Neural crest cell (in vitro differentiated cells): ENCODE measurements at regions not wholly inside any gene's neighbourhood (a gene's known extent, or its start where the extent isn't known, plus 50 kb on each side); places are given as distances from the start of the nearest gene placed in this dataset.

Experiments used
- DNase-seq: peaks from one replicate; pipeline ENCODE4 v3.0.0; 2021; ENCODE audit warnings: low read depth, mixed read lengths, low spot score
- H3K27ac Mint-ChIP-seq: one replicate; pipeline ENCODE4 v1.8.0; 2021; ENCODE audit warnings: mild to moderate bottlenecking, mixed read lengths; ENCODE audit not compliant: unreplicated experiment
- H3K27me3 Mint-ChIP-seq: 2 replicates; pipeline ENCODE4 v1.8.0; 2021; ENCODE audit warnings: low read depth, mild to moderate bottlenecking, mixed read lengths
- H3K36me3 Mint-ChIP-seq: 2 replicates; pipeline ENCODE4 v1.8.0; 2021; ENCODE audit warnings: low read depth, mild to moderate bottlenecking, mixed read lengths
- H3K4me1 Mint-ChIP-seq: 2 replicates; pipeline ENCODE4 v1.8.0; 2021; ENCODE audit warnings: mixed read lengths
- H3K4me3 Mint-ChIP-seq: one replicate; pipeline ENCODE4 v1.8.0; 2021; ENCODE audit warnings: mild to moderate bottlenecking, mixed read lengths
- H3K9me3 Mint-ChIP-seq: 2 replicates; pipeline ENCODE4 v1.8.0; 2021; ENCODE audit warnings: mixed read lengths
- TF ChIP-seq, protein P1 (sequence below): fragments of 200-600 bp; sonication (generic); conservative IDR thresholded peaks from 2 replicates; pipeline ENCODE4 v1.5.0; 2021; ENCODE audit warnings: antibody characterized with exemption, mild to moderate bottlenecking

DNA sequence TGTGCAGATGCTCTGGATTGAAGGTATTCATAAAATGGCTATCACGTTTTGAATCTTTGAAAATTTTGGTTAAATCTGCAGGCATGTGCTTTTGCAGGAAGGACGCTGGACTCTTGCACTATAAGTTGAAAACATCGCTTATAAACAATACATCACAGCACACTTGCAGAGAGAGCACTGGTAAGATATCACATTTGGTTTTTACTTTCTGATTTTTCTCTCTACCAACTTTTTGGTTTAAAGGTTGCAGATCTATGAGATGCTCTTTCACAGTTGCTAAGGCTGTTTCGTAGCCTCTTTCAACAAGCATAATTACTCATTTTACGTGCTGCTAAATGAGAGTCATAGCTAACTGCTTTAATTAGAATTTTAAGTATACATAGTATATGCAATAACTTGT, 724.4 kb upstream of the ARRDC4 start:
- Mint-ChIP-seq H3K4me3 (no peak overlapping the region), H3K27me3 (peaks cover 2% of the 10 kb centered on the region), H3K9me3 (peaks cover 3% of the 10 kb centered on the region), H3K36me3 (no peaks in the 10 kb centered on the region), H3K27ac (no peak overlapping the region), H3K4me1 (peaks cover 21% of the 10 kb centered on the region)
- DNase-seq, result no peak
- TF ChIP-seq, protein P1, sequence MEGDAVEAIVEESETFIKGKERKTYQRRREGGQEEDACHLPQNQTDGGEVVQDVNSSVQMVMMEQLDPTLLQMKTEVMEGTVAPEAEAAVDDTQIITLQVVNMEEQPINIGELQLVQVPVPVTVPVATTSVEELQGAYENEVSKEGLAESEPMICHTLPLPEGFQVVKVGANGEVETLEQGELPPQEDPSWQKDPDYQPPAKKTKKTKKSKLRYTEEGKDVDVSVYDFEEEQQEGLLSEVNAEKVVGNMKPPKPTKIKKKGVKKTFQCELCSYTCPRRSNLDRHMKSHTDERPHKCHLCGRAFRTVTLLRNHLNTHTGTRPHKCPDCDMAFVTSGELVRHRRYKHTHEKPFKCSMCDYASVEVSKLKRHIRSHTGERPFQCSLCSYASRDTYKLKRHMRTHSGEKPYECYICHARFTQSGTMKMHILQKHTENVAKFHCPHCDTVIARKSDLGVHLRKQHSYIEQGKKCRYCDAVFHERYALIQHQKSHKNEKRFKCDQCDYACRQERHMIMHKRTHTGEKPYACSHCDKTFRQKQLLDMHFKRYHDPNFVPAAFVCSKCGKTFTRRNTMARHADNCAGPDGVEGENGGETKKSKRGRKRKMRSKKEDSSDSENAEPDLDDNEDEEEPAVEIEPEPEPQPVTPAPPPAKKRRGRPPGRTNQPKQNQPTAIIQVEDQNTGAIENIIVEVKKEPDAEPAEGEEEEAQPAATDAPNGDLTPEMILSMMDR, result no peak

DNA sequence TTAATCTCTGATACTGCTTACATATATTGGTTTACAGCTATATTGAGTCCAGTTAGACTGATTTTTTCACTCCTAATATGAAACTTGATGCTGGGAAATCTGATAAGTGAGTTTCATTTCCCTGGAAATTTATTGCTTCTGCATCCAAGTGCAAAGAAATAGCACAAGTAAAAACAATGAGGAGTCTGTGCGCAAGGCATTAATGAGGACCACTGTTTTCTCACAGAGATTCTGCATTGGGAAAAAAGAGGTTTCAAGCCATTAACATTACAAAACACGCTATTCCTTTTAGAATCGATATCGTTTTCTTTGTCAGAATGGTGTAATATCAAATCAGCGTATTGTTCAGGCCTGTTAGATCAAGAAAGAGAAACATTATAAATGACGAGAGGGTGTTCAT, 723.3 kb upstream of the ARRDC4 start:
- H3K4me1 Mint-ChIP-seq, result peaks cover 21% of the 10 kb centered on the region
- DNase-seq, result no peak
- TF ChIP-seq, protein P1, result no peak
- no peaks in the 10 kb centered on the region for H3K36me3 Mint-ChIP-seq
- H3K9me3 Mint-ChIP-seq, result peaks cover 6% of the 10 kb centered on the region
- H3K27ac Mint-ChIP-seq, result no peak overlapping the region
- no peak overlapping the region for H3K4me3 Mint-ChIP-seq
- H3K27me3 Mint-ChIP-seq, result peaks cover 2% of the 10 kb centered on the region

DNA sequence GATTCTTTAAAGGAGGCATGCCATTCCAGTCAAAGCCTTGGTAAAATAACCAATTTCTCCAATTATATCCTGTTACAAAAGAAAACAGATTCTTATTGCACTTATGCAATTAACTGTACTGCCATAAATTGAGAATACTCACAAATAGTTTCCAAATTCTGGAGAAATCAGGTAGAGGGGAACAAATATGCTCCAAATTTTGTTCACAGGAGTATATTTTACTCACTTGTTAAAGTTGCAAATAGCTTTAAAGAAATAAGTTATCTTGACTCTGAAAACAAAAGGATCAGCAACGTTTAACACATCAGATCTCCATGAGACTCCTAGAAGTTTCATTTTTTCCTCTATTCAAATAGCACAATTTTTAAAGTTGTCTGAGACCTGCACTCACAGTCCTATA, 712.1 kb upstream of the ARRDC4 start:
- DNase-seq, result no peak
- Mint-ChIP-seq H3K4me1 (peaks cover 13% of the 10 kb centered on the region), H3K27me3 (no peaks in the 10 kb centered on the region), H3K27ac (no peak overlapping the region), H3K36me3 (peaks cover 20% of the 10 kb centered on the region), H3K4me3 (no peak overlapping the region), H3K9me3 (peaks cover 9% of the 10 kb centered on the region)
- TF ChIP-seq, protein P1, result no peak

DNA sequence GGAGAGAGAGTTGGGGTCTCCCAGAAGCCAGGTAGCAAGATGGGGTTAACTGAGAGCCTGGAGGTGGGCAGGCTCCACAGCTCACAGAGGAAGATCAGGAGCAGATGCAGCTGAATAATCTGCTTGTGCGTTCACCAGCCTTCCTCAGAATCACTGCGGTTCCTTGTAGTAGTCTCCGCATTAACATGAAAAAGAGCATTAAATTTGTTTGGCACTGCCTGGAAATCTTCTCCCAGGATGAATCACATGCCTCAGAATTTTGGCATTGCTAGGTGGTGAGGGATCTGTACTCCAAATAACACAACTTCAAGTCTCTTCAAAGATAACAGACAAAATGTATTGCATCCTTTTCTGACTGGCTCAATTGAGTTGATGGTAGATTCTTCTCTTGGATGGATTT, 700.6 kb upstream of the ARRDC4 start:
- Mint-ChIP-seq H3K9me3 (peaks cover 7% of the 10 kb centered on the region), H3K27ac (no peak overlapping the region), H3K4me3 (no peak overlapping the region), H3K36me3 (peaks cover 3% of the 10 kb centered on the region), H3K4me1 (no peaks in the 10 kb centered on the region), H3K27me3 (no peaks in the 10 kb centered on the region)
- no peak for DNase-seq
- TF ChIP-seq, protein P1, result no peak

DNA sequence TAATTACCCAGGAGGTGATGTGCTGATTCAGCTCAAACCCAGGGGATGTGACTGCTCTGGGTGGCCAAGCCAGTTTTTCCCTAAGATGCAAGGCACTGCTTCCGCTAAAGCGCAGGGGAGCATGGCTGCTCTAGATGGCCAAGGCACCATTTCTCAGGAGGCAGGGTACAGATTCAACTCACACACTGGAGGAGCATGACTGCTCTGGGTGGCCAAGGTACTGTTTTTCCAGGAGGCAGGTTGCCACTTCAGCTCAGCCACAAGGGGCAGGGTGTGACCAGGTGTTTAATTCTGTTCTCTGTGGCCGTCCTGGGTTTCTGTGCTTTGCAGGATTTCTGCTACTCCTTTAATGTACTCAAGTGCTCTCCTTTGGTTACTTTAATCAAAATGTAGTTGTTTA, 659.3 kb upstream of the ARRDC4 start:
- Mint-ChIP-seq H3K27ac (no peak overlapping the region), H3K27me3 (no peaks in the 10 kb centered on the region)
- no peak for DNase-seq

More for the DNA sequence above, 659.3 kb upstream of the ARRDC4 start:
- no peak overlapping the region for H3K4me3 Mint-ChIP-seq
- peaks cover 17% of the 10 kb centered on the region for H3K36me3 Mint-ChIP-seq
- H3K4me1 Mint-ChIP-seq, result peaks cover 9% of the 10 kb centered on the region
- TF ChIP-seq, protein P1, result no peak
- H3K9me3 Mint-ChIP-seq, result peaks cover 6% of the 10 kb centered on the region
